GM21381 (cell line): ENCODE measurements at regions not wholly inside any gene's neighbourhood (a gene's known extent, or its start where the extent isn't known, plus 50 kb on each side); places are given as distances from the start of the nearest gene placed in this dataset.

ENCODE experiments used
- ATAC-seq: cut with Tn5 transposase; IDR thresholded peaks from one replicate; pipeline ENCODE4 v1.9.1; 2021; ENCODE audit warnings: mild to moderate bottlenecking, moderate library complexity; ENCODE audit not compliant: unreplicated experiment

DNA sequence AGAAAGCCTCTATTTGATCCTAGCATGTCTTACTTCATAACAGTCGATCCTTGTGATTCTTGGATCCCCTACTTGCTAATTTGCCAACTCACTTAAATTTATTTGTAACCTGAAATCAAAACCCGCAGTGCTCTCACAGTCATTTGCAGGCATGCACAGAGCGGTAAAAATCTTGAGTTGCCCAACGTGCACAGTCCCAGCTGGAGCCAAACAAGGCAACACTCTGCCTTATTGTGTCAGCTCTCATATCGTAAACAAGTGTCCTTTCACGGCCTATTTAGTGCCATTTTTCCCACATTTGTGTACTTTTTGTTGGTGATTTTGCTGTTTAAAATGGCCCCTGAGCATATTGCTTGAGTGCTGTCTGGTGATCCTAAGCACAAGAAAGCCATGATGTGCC is 511.3 kb upstream of the WWC1 start:
- ATAC-seq = no peak

DNA sequence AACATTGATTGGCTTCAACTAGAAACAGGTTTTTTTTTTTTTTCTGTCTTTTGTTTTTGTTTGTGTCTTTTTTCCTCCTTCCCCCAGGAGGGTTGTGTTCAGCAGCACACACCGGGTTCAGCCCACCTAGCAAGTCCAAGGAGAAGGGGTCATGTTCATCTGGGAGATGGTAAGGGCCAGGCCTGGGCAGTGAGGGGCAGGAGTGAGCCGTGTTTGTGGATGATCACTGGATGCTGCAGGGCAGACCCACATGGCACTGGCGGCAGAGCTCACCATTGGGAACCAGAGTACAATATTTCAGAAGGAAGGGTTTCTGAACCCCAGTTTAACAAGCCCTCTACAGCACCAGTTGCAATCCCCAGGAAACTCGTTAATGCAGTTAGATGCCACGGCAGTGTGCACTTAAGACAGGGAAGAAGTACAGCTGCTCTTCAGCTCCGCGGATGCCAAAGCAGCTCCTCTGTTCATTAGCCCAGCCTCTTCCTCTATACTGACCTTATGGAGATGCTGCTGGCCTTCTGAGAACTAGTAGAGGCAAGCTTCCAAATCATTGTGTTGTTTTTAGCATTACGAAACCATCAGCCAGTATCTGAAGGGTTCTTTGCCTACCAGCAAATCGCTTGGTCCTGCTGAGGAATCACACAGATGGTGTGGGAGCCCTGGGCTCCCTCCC is 508.2 kb upstream of the WWC1 start:
- ATAC-seq = no peak

DNA sequence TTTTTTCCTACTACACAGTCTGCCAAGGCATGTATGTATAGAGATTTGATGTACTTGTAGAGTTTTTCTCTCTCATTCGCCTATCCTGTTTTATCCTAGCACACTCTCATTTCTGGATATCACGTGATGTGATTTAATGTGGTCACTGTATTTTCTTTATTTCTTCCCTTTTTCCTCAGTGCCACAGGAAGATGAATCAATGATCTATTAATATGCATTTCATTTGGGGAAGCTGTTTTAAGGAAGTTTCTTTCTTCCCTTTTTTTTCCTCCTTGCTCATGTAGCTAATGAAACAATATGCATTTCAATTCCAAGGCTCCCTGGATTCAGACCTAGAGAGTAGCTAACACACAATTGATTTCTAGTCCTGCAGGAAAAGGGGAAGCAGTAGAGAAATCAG is 506.3 kb upstream of the WWC1 start:
- no peak for ATAC-seq

DNA sequence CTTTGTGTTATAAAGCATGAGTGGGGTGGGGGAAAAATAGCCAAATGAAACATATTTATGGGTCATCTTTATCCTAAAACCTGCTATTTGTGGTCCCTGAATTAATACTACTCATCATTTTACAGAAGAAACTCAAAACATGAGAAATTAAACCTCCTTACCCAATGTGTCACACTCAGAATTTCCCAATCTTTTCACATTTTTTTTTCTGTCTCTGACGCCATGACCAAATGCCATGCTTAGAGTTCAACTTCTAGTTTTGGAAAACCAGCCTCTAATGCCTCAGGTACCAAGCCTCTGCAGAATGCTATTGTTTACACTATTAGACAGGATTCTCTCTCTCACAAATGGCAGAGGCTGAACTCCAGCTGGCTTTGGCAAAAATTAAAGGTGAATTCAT is 505.5 kb upstream of the WWC1 start:
- ATAC-seq = no peak

DNA sequence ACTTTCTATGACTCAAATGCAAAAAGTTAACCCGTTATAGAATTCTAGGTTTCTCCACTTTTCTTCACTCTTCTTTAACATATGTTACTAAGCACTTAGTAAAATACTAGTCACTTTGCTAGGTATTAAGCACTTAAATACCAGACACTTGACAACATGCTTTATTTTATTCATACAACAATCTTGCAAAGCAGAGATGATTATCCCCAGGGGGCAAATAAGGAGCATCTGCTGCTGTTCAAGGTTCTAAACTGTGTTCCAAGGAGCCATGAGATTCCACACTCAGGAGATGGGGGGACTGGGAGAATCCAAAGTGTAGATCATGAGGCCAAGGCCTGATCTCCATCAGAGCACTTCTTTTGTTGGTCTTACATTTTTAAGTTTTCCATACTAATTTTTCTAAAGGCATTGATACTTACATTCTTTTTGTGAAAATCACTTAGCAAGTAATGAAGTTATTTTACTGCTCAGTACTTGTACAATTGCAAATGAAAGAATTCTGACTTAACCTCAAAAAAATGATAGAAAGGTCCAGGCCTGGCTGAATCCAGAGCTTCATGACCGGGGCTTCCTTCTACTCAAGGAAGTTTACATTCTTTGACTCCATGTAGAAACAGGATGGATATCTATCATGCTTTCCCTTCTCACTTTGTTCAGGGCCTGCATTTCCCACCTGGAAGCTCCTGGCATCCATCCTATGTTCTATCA is 504.4 kb upstream of the WWC1 start:
- ATAC-seq = no peak

DNA sequence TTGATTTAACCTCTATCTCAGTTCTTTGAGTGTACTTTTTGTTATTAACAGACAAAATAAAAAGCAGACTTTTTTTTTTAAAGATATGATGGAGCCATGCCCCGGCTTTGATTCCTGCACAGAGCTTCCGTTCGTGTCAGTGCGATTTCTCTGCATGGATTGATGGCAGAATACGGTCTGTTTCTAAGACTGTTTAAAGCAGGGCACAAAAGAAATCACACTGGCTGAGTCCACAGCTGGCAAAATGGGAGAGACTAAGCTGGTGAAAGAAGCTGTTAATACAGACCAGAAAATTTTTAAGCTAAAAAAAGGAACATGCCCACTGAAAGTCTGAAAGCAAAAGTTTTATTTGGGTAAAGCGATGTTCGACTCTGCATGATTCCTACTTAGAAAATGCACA is 501.4 kb upstream of the WWC1 start:
- no peak for ATAC-seq

DNA sequence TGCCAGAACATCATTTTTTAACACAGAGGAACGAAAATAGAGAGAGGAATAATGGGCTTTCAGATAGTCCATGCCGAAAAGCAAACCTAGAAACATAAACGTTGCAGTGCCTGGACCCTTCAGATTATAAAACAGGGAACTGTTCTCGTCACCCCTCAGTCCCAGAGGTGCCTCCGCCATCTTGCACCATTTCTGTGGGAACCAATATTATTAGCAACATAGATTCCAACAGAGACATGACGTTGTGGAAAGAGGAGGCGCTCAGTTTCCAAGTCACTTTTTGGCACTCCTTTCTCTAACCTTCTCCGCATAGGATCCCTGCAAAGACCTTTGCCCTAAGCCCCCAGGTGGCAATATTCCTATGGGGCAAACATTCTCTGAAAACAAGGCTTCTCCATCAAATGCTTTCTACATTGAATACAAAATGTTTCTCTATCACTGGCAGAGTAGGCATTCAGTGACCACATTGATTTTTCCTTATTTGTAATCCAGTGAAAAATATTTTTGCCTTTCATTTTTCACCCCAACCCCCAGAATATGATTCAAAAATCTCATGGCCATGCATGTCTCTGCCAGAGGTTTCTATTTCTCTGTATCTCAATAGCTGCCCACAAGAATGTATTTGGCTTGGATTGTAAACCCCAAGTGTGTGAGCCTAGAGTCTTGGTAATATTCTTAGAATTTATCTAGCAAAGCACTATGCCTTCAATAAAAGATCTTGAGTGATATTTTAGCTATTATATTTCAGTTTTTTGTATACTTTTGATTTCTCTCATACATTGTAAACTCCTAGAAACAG is 500.8 kb upstream of the WWC1 start:
- no peak for ATAC-seq

DNA sequence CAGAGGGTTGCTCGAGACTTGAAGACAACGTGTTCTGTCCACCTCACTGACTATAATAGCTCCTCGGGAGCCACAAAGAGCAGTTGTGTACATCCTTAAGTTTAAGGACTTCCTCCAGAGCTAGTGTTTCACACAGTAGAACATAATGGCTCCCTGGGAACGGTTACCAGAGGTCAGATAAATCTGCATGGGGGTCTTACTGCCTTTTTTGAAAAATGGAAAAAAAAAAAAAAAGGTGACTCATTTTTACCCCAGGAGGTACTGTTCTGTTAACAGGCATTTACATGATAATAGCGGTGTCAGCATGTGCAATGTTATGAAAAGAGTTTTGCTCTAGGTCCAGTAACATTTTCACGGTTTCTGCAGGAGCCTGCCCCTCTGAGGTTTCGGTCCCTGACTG is 498.9 kb upstream of the WWC1 start:
- no peak for ATAC-seq

DNA sequence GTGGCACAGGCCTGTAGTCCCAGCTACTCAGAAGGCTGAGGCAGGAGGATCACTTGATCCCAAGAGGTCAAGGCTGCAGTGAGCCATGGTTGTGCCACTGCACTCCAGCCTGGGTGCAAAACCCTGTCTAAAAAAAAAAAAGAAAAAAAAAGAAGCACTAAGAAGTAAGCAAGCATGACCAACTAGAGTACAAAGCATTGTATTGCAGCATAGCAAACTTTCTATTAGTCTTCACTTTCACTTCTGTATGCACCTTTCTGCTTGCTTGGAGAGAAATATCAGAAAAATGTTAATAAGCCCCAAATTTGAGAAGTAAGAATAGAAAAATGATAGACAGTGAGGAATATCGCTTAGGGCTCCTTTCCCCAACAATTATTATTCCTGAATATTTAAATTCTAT is 497.7 kb upstream of the WWC1 start:
- no peak for ATAC-seq

DNA sequence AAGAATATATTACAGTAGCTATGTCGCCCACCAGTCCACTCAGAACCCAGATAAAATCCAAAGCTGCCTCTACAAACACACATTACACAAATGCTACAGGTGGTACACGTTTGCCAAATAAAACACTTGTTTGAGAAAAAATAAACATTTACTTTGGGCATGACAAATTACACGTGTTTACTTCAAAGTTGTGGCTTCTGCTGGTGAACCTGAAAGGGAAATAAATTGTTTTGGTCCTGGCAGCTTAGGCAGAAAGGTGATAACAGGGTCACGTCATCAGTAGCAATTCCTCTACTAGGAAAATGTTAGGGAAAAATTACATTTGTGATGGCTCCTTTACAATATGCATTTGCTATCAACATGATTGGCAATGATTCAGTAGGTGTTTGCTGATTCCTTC is 497.3 kb upstream of the WWC1 start:
- ATAC-seq = no peak

DNA sequence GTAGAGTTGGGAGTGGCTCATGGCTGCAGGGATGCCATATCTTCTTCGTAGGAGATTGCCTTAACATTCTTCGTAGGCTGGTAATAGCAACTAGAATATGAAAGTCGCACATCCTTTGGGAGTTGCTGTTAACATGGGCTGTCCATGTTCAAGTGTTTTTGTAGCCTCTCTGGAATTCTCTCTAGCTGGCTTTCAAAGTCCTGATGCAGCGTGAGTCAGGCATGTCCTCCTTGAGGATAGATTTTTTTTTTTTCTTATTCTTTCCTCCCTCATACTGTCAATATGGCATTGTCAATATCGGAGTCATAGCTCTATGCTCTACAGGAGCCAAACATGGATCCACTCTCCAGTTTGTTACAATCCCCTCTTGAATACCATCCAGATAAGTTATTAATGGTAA is 494.8 kb upstream of the WWC1 start:
- ATAC-seq = no peak

DNA sequence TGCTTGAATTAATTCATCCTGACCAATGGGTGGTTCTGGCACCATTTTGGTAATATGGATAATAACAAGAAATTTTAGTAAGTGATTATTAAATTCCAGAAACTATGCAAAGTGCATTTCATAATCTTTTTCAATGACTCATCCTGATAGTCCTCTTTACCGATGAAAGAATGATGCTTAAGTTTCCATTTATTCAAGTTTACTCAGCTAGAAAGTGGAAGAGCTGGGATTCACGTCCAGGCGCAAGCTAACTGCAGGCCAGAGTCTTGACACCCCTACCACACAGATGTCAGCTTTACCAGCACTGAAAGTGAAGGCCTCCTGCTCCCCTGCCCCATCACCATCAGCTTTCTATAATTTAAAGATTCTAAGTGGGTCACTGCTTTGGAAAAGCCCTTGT is 493.5 kb upstream of the WWC1 start:
- ATAC-seq = no peak

DNA sequence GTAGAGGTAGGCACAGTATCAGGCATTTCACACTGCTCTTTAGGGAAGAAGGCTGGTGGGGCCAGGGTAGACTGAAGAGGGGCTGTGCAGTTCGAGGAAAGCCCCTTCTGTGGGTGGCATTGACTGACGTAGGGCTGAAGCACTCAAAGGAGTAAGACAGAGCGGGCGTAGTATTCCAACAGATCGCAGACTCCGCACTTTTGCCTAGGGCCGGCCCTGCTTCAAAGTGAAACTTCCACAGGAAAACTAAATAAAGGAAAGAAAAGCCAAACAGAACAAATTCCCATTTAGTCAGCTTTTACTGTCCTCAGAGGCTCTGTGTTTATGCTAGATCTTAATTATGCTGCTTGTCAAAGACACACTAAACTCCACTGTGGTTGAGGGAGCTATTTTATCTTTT is 493.0 kb upstream of the WWC1 start:
- ATAC-seq = no peak

DNA sequence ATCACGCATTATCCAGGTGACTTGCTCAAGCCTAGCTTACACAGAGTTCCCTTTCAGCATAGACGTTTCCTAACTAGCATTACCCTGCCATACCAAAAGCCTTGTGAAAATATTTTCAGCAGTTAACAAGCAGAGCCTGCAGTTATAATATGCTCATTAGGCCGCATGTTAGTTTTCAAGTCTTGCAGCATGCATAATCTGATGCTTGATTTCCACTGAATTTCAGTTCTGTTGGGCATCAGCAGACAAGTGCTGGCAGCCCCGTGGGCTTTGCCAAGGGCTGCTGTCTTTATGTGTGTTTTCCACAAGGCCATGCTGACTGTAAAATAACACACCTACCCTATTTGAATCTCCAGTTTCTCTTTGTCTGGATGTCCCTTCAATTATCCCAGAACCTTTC is 491.0 kb upstream of the WWC1 start:
- no peak for ATAC-seq

DNA sequence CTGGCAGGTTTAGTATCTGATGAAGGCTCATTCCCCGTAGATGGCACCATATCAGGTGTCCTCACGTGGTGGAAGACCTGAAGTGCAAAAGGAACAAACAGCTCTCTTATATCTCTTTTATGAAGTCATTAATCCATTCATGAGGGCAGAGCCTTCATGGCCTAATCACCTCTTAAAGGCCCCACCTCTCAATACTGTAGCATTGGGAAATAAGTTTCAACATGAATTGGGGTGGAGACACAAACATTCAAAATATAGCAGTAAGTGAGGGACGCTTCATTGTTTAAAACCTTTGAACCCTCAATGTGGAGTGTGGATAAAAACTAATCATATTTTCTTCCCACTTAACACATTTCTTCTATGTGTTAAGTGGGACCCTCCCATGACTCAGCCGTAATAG is 489.4 kb upstream of the WWC1 start:
- ATAC-seq = no peak

DNA sequence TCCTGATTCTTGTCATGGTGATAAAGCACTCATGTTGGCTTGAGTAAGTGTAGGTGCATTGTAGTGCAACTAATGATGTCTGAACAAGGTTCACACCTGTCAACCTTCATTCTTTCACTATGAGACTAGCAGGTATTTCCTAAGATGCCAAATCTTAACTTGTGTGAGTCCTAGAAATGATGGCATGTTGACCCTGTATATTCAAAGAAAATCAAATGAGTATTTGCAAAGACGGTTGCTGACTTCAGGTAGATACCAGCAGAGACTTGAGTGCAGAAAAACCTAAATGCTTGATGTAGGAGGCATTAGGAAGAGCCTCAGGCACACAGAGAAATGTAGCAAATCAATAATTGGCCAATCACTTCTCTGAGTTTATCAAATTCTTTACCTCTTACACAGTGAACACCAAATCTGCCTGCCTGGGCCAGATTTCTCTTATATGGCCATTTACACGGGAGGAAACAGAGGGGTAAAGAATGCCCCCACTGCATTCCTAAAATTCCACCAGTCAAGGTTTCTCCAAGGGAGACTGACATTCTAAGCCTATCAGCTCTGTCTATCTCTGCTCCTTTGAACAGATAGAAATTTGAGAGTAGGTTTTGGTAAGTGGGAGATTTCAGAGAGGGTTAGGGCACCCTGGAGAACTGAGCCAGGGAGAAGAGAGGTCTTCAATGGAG is 488.6 kb upstream of the WWC1 start:
- ATAC-seq = no peak

DNA sequence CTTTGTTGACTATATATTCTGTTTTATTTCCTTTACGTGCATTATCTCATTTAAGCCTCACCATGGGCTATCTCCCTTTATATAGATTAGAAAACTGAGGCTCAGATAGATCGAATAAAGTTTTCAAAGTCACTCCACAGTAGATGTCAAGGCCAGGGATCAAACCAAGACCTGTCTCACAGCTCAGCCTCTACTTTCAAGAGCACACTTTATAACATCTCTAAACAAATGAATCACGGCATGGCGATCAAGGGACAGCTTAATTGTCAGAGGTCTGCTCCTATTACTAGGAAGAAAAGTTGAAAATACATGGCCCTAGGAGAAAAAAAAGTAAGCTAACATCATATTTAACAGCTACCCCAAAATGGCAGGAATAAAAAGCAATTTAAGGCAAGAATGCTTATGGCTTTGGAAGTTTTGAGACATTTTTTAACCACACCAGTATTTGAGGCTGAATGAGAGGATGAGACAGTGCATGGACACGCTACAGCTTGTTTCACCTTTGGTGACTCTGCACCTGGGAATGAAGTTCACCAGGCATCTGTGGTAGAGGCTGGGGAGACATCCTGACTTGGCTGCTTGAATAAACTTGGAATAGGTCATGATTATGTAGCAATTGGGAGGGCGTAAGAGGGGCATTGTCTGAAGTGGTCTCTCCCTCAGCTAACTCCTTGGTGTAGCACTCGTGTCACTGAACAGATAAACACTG is 486.8 kb upstream of the WWC1 start:
- ATAC-seq = no peak

DNA sequence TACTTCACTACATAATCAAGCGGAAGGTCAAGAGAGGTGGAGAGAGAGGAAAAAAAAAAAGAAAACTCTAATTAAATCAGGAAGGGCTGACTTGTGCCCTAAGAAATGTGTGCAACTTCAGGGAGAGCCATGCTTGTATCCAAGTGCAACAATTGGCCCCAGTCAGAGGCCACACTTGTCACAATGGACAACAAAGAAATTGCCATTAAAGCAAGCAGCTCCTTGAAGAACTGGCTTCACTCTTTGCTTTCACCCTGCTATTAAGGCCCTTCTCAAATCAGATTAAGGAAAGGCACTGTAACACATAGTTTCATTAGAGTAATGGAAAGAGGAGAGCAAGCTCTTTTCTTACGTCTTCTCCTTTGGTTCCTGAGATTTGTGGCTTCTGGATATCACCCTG is 480.9 kb upstream of the WWC1 start:
- no peak for ATAC-seq

DNA sequence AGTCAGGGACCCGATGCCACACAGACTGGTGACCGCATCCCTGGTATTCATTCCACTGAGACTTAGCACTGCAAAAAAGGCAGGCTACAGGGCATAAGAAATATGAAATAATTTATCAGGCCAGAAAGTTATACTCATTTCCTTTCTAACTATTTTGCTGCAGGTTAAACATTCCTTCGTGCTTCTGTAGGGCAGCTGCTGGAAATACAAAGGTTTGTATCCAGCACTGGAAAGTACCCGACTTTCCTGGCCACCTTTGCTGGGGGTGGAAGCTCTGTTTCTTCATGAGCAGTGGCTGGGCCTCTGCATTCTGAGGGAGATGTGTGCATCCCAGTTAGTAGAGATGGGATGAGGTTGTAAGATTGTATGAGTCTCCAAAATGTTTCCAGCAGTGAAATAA is 478.6 kb upstream of the WWC1 start:
- ATAC-seq = no peak

DNA sequence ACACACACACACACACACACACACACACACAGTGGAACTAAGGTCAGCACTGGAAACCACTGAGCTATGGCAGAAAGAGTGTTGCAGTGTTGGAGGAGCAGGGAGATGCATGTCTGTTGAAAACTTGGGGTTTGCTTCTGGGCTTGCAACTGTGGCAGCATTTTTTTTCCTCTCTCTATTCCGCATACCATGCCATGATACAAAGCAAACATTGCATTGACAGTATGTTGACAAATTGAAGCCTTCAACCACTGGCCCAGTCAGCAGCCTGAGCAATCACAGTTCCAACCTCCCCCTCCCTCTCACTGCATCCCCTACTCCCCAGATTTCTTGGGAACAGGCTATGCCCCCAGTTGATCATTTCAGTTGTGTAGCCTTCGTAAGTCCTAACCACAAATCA is 478.1 kb upstream of the WWC1 start:
- no peak for ATAC-seq

DNA sequence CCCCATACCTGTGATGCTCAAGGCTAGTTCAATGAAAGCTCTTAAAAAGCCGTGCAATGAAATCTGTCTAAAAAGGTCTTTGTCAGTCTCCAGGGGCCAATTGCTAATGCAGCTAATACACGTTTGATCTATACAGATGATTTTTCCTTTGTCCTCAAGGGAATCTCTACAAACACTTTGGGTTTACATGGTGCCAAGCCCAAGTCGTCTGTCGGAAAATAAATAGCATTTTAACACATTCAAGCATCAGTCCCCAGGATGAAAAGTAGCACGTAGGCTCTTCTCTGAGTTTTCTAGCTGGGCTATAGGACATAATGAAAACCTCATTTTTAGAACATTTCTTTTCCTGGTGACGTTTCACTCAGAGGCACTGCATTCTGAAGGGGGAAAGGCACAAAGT is 477.4 kb upstream of the WWC1 start:
- ATAC-seq = no peak
